HG02938 (cell line): ENCODE measurements at regions not wholly inside any gene's neighbourhood (a gene's known extent, or its start where the extent isn't known, plus 50 kb on each side); places are given as distances from the start of the nearest gene placed in this dataset.
"Not testable (repeated sequence)": the region's sequence is repeated elsewhere in the genome, so short reads cannot be mapped to it uniquely, and the experiment has no call there.

ENCODE experiments used
- ATAC-seq: cut with Tn5 transposase; IDR thresholded peaks from one replicate; pipeline ENCODE4 v1.9.1; 2021; ENCODE audit warnings: mild to moderate bottlenecking, moderate library complexity; ENCODE audit not compliant: unreplicated experiment

DNA sequence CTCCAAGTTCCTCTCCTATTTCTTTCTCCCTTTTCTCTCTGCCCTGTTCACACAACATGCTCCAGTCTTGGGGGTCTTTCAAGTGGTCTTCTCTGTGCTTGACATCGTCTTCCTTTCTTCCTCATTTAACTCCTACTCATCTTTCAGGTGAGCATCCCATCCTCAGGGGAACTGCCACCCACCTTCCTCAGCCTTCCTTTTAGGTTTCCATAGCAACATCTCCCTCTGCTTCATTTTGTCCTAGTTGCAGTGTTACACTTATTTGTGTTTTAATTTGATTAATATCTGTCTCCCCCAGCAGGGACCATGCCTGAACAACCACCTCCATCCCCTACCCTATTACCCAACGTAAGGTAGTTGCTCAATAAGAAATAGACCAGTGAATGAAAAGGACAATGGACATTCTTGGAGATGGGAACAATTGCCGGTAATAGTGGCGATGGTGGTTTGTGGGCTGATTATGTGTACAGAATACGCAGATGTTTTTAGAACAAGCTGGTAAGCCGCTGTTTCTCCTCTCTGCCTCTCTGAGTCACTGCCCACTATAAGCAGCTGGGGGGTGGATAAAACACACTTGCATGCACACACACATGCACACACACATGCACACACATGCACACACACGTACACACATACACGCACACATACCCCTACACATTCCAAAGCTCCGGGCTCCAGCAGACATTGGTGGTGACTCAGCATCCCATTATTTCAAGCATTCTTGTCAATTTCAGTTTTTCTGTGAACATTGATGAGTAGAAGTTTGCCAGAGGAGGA lies 251.6 kb downstream of the GATA3 start:
- ATAC-seq: no peak

GRCh38 chr10:8306685-8307364 lies 252.3 kb downstream of the GATA3 start:
- ATAC-seq: no peak

GRCh38 chr10:8310930-8311329 lies 256.4 kb downstream of the GATA3 start:
- no peak for ATAC-seq

DNA sequence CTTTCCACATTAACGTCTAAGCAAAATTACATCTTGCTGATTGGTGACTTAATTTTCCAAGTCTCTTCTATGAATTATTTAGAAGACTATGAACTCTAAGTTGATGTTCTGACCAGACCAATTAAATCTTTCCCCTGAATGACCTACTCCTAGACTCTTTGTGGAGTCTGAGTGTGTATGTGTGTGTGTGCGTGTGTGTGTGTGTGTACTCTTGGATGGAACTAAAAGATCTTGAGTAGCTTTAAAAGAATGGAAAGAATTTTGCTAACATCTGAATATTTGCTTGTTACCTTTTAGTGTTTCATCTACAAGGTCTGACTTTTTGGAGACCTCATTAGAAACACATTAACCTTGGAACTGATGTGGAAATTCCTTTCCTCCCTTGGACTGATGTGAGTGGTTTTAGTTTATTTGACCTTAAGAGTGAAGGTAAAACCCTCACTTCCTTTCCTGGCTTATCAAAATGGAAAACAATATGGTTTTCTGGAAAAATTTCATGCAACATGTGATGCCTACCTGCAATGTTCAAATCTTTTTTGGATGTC lies 257.1 kb downstream of the GATA3 start:
- ATAC-seq: no peak

DNA sequence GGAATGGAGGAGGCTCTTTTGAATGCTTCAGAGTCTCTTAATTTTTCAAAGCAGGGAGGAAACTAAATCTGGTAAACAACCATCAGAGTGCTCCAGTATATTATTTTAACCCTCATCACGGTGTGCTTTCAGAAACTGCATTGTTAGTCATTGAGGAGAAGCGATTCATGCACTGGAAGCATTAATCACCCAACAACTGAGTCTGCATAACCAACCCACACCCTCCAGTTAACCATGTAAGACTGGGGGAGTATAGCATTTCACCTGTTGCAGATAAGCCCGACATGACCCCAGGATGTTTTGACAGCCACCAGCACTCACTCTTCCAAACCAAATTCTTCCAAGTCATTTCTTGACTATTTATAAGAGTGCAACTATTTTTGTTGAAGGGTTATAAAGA lies 257.6 kb downstream of the GATA3 start:
- no peak for ATAC-seq

GRCh38 chr10:8312781-8313180 lies 258.3 kb downstream of the GATA3 start:
- ATAC-seq: no peak

GRCh38 chr10:8314486-8314885 lies 260.0 kb downstream of the GATA3 start:
- ATAC-seq: no peak

GRCh38 chr10:8315619-8316021 lies 261.1 kb downstream of the GATA3 start:
- no peak for ATAC-seq

- no peak for ATAC-seq
Measured at GRCh38 chr10:8316284-8316683, 261.8 kb downstream of the GATA3 start.

DNA sequence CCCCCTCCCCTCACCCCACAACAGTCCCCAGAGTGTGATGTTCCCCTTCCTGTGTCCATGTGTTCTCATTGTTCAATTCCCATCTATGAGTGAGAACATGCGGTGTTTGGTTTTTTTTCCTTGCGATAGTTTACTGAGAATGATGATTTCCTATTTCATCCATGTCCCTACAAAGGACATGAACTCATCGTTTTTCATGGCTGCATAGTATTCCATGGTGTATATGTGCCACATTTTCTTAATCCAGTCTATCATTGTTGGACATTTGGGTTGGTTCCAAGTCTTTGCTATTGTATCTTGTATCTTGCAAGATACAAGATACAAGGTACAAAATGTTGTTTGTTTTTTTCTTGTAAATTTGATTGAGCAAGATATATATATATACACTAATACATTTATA lies 263.9 kb downstream of the GATA3 start:
- not testable (repeated sequence) for ATAC-seq

DNA sequence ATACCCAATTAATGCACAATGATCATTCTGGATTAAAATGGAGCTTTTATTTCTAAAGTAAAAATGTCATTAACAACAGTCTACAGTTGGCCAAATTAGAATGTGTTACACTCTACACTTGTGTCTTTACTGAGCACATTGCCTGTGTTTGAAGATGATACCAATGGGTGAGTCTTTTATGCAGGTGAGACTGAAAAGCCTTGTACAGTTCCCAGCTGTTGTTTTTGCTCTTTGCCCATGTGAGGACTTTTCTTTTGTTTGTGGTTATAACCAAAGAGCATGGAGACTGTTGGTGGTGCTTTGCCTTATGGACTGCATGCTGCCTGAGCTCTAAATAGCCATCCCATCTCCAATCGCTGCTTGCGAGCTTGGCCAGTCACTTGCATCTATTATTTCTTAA lies 264.5 kb downstream of the GATA3 start:
- ATAC-seq: no peak

DNA sequence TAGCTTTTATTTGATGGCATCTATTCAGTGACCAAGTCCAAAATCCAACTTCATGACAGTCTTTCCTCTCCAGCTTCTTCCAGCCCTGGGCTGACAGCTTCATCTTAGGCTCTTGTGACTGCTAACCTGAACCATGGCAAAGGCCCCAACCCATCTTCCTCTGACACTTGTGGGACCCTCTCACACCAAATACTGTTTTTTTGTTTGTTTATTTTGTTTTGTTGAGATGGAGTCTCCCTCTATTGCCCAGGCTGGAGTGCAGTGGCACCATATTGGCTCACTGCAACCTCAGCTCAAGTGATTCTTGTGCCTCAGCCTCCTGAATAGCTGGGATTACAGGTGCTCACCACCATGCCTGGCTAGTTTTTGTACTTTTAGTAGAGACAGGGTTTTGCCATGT lies 265.2 kb downstream of the GATA3 start:
- ATAC-seq: no peak

DNA sequence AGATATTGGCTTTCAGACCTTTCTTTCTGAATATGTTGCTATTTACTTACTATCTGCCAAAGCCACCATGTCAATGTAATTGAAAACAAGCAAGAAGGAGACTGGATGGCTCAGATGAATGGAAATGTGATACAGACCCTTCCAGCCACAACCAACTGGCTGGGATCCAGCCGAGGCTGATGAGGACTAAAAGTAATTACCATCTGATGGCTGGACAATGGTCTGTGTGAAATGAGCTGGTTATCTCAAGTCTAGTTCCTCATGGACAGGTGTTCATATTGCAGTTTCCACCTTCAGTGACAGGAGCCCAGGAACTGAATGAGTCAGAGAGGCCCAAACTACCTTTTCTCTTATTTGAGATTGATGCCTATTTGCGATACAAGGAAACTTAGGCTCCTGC lies 267.5 kb downstream of the GATA3 start:
- no peak for ATAC-seq

GRCh38 chr10:8323428-8324054 lies 269.1 kb downstream of the GATA3 start:
- ATAC-seq: no peak

GRCh38 chr10:8325024-8325980 lies 270.8 kb downstream of the GATA3 start:
- no peak for ATAC-seq

GRCh38 chr10:8326396-8327139 lies 272.1 kb downstream of the GATA3 start:
- ATAC-seq: no peak

GRCh38 chr10:8327140-8327423 lies 272.6 kb downstream of the GATA3 start:
- ATAC-seq: no peak

- ATAC-seq: no peak
Measured at GRCh38 chr10:8331387-8331786, 276.9 kb downstream of the GATA3 start.

GRCh38 chr10:8331896-8332729 lies 277.6 kb downstream of the GATA3 start:
- ATAC-seq: peak; percentile 97
